GM21786 (cell line): ENCODE measurements at regions not wholly inside any gene's neighbourhood (a gene's known extent, or its start where the extent isn't known, plus 50 kb on each side); places are given as distances from the start of the nearest gene placed in this dataset.

Experiments used
- ATAC-seq: cut with Tn5 transposase; IDR thresholded peaks from one replicate; pipeline ENCODE4 v1.9.1; 2021; ENCODE audit not compliant: unreplicated experiment

- ATAC-seq, result no peak
These were observed 104.0 kb upstream of the SSTR1 start for GRCh38 chr14:38103542-38104225.

DNA sequence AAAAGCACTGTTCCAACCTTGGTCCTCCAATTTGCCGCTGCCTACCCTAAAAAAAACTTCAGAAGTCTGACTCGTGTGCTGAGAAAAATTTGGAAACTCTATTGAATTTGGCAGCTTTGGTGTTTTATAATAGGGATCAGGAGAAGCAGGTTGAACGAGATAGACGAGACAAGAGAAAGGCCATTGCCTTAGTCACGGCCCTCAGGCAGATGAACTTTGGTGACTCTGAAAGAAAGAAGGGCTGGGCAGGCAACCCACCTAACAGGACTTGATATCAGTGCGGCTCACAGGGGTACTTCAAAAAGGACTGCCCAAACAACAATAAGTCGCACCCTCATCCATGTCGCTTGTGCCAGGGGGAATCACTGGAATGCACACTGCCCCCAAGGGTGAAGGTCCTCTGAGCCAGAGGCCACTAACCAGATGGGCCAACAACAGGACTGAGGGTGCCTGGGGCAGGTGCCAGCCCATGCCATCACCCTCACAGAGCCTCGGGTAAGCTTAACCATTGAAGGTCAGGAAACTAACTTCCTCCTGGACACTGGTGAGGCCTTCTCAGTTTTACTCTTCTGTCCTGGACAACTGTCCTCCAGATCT is 102.5 kb upstream of the SSTR1 start:
- ATAC-seq, result no peak

GRCh38 chr14:38107216-38107631 is 100.5 kb upstream of the SSTR1 start:
- ATAC-seq, result peak; percentile 74

DNA sequence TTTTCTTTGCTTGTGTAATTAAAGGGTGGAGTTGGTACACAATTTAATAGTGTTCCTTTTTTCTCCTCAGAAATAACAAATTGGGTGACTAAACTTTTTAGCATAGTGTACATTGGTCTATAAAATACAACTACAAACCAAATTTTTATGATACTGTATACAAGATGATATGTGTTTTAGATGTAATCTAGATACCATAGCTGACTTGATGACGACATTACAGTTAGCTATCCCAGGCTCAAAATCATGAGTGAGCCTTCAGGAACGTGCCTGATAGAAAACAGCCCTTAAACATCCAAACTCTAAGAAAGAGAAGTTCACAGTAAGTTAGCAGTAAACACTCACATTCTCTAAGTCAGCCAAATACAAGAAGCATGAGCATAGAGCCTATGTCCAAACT is 99.0 kb upstream of the SSTR1 start:
- no peak for ATAC-seq

DNA sequence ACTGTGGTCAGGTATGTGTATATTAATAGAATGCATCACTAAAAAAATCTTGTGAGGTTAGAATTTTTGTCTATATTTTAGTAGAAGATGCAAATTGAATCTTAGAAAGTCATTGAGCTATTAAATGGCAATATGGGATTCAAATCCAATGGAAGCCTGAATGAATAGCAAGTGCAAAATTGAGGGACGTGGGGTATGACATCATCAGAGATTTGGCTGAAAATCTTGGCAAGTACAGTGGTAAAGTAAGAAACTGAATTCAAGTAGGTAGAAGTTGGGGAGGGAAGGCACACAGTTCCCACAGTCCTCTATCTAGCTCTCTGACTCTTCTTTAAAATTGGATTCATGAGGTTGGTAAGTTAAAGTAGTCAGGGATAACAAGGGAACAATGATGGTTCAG is 97.4 kb upstream of the SSTR1 start:
- no peak for ATAC-seq

- ATAC-seq, result no peak
These were observed 96.7 kb upstream of the SSTR1 start for GRCh38 chr14:38111046-38111445.

GRCh38 chr14:38113546-38113945 is 94.2 kb upstream of the SSTR1 start:
- ATAC-seq, result no peak

DNA sequence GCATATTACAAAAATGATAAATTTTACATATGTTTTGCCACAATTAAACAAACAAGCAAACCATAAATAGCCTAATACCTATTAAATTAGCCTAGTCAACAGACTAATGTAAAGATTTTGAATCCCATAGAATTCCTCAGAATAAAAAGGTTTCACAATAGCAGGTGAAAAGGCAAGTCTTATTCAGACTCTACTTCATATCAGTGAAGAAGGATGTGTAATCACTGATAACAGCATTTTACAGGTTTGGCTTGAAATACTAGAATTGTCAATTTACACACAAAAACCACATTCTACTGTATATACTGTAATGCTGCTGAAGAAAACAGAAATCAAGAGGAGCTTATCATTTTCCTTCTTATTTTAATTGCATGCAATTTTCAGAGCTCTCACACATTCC is 90.8 kb upstream of the SSTR1 start:
- ATAC-seq, result no peak

- no peak for ATAC-seq
These were observed 87.6 kb upstream of the SSTR1 start for GRCh38 chr14:38120109-38120508.

GRCh38 chr14:38121320-38122020 is 86.2 kb upstream of the SSTR1 start:
- no peak for ATAC-seq

DNA sequence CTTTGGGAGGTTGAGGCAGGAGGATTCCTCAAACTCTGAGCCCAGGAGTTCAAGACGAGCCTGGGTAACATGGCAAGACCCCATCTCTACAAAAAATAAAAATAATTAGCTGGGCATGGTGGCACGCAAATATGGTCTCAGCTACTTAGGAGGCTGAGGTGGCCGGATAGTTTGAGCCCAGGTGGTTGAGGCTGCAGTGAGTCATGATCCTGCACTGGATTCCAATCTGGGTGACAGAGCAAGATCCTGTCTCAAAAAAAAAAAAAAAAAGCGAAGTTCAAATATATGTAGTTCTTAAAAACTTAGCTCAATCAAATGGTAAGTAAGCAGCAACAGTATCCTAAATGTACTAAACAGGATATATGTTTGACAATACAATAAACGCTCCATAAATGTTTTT is 85.5 kb upstream of the SSTR1 start:
- no peak for ATAC-seq

DNA sequence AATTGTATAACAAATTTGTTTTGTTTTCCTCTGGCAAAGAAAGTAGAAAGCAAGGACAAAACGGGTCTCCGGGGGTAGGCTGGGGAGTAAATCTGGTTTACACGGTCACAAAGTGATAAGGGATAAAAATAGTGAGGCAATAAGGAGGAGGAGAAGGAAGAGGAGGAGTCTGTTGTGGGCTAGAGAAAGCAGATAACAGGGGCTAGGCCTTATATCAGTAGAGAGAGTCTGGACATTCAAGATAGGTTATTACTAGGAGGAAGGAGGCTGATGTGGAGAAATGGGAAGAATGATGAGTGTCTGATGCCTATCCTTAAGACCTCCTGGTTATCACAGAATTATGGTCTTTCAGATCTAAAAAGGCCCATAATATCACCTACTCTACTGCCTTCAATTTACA is 83.2 kb upstream of the SSTR1 start:
- no peak for ATAC-seq

GRCh38 chr14:38125481-38126037 is 82.1 kb upstream of the SSTR1 start:
- ATAC-seq, result no peak

- ATAC-seq, result no peak
These were observed 80.3 kb upstream of the SSTR1 start for GRCh38 chr14:38127356-38127755.

- ATAC-seq, result no peak
These were observed 79.9 kb upstream of the SSTR1 start for GRCh38 chr14:38127784-38128183.

- ATAC-seq, result no peak
These were observed 79.1 kb upstream of the SSTR1 start for GRCh38 chr14:38128640-38129039.

DNA sequence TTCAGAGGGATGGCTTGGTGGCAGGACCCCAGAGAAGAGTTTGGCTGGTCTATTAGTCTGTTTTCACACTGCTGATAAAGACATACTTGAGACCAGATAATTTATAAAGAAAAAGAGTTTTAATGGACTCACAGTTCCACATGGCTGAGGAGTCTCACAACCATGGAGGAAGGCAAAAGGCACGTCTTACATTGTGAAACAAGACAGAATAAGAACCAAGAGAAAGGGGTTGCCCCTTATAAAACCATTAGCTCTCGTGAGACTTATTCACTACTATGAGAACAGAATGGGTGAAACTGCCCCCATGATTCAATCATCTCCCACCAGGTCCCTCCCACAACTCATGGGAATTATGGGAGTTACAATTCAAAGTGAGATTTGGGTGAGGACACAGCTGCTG is 78.5 kb upstream of the SSTR1 start:
- ATAC-seq, result no peak

GRCh38 chr14:38129705-38130104 is 78.0 kb upstream of the SSTR1 start:
- ATAC-seq, result no peak

GRCh38 chr14:38134416-38135030 is 73.2 kb upstream of the SSTR1 start:
- ATAC-seq, result no peak

GRCh38 chr14:38135106-38135867 is 72.4 kb upstream of the SSTR1 start:
- no peak for ATAC-seq

DNA sequence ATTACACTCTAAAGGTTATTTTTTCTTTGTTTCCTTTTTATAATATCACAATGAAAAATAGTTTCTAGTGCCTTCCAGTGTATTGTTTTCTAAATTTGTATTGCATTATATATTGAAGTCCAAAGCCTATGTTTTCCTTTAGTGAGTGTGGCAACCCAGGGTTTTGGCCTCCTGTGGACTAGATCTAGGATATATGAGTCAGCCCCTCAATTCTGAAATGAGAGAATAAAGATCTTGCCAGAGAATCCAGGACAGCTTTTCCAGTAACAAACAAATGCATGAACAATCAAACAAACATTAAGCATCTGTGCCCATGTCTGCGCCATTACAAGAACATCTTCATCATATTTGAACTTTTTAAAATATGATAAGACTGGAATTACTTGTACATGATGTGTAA is 70.7 kb upstream of the SSTR1 start:
- no peak for ATAC-seq
